A549 (cell line): ENCODE measurements at regions not wholly inside any gene's neighbourhood (a gene's known extent, or its start where the extent isn't known, plus 50 kb on each side); places are given as distances from the start of the nearest gene placed in this dataset.

Experiments used
- EP300 ChIP-seq, 2 experiments: fragments of >200 bp; sonication (Bioruptor Twin); formaldehyde crosslinking; IDR thresholded peaks; 2 replicates in 1 of 2; 3 replicates in 1 of 2; pipeline ENCODE4 v1.6.1; 2016 to 2017
- POLR2A ChIP-seq: IDR thresholded peaks from 2 replicates; pipeline ENCODE4 v1.6.1; 2012; ENCODE audit warnings: mild to moderate bottlenecking, low read length
- TF ChIP-seq, protein P1 (sequence below): fragments of >200 bp; sonication (Bioruptor Twin); formaldehyde crosslinking; IDR thresholded peaks from 3 replicates; pipeline ENCODE4 v1.5.1; 2016
- TF ChIP-seq, protein P2 (sequence below): fragments of 250-450 bp; sonication (Bioruptor Pico); IDR thresholded peaks from 2 replicates; pipeline ENCODE4 v1.5.0; 2021; ENCODE audit warnings: mild to moderate bottlenecking, moderate library complexity, borderline replicate concordance

DNA sequence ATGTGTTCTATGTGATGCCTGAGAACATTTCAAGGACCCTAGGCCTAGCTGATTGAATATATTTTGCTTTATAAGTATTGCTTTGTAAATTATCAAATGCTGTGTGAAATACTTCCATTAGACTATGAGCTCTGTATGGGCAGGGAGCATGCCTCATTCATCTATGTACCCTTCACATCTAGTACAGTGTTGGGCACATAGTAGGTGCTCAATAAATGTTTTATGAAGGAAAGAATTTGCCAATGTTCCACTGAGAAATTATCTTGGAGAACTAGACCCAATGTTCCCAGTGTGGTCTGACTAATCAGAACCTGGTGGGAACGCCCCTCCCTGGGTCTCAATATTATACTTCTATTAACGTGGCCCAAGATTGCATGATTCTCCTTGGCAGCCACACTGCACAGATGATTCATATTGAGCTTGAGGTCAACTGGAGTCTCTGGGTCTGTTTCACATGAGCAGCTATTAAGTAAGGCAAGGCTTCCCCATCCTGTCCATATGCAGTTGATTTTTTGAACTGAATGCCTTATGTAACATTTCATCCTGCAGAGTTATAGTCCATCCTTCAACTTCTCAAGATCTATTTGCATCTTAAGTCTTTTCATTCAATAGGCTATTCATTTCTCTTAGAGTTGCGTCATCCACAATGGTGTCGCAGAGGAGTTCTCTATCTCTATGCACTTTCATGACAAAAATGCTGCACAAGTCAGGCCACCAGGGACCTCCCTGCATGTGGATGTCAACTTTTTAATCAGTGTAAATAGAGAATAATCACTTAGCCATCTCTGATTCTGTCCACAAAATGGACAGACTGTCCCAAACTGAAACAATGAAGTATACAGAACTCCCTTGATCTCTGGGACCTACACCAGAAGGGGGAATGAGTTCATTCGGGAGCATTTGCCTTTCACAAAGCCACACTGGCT, 257.6 kb downstream of the CYP26B1 start:
- TF ChIP-seq POLR2A = no peak
- TF ChIP-seq EP300 (IDR thresholded peaks at IDR 0.05) = no peak
- TF ChIP-seq, protein P1, sequence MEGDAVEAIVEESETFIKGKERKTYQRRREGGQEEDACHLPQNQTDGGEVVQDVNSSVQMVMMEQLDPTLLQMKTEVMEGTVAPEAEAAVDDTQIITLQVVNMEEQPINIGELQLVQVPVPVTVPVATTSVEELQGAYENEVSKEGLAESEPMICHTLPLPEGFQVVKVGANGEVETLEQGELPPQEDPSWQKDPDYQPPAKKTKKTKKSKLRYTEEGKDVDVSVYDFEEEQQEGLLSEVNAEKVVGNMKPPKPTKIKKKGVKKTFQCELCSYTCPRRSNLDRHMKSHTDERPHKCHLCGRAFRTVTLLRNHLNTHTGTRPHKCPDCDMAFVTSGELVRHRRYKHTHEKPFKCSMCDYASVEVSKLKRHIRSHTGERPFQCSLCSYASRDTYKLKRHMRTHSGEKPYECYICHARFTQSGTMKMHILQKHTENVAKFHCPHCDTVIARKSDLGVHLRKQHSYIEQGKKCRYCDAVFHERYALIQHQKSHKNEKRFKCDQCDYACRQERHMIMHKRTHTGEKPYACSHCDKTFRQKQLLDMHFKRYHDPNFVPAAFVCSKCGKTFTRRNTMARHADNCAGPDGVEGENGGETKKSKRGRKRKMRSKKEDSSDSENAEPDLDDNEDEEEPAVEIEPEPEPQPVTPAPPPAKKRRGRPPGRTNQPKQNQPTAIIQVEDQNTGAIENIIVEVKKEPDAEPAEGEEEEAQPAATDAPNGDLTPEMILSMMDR = no peak
- TF ChIP-seq, protein P2, sequence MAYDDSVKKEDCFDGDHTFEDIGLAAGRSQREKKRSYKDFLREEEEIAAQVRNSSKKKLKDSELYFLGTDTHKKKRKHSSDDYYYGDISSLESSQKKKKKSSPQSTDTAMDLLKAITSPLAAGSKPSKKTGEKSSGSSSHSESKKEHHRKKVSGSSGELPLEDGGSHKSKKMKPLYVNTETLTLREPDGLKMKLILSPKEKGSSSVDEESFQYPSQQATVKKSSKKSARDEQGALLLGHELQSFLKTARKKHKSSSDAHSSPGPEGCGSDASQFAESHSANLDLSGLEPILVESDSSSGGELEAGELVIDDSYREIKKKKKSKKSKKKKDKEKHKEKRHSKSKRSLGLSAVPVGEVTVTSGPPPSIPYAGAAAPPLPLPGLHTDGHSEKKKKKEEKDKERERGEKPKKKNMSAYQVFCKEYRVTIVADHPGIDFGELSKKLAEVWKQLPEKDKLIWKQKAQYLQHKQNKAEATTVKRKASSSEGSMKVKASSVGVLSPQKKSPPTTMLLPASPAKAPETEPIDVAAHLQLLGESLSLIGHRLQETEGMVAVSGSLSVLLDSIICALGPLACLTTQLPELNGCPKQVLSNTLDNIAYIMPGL (CRISPR knock-in tag) = no peak
